AG09309 (cell line): ENCODE measurements at regions not wholly inside any gene's neighbourhood (a gene's known extent, or its start where the extent isn't known, plus 50 kb on each side); places are given as distances from the start of the nearest gene placed in this dataset.

ENCODE experiments used
- DNase-seq: peaks from one replicate; pipeline ENCODE4 v3.0.0-alpha.2; 2010; ENCODE audit warnings: low read depth
- H3K4me3 ChIP-seq: 2 replicates; pipeline ENCODE4 v1.5.1; 2011; ENCODE audit warnings: mild to moderate bottlenecking, low read depth, low read length, moderate library complexity; ENCODE audit not compliant: control insufficient read depth
- TF ChIP-seq, protein P1 (sequence below): IDR thresholded peaks from 2 replicates; pipeline ENCODE4 v1.5.1; 2011; ENCODE audit warnings: mild to moderate bottlenecking, low read depth, low read length, inconsistent platforms; ENCODE audit not compliant: insufficient read depth, control insufficient read depth; ENCODE audit errors: missing control alignments

DNA sequence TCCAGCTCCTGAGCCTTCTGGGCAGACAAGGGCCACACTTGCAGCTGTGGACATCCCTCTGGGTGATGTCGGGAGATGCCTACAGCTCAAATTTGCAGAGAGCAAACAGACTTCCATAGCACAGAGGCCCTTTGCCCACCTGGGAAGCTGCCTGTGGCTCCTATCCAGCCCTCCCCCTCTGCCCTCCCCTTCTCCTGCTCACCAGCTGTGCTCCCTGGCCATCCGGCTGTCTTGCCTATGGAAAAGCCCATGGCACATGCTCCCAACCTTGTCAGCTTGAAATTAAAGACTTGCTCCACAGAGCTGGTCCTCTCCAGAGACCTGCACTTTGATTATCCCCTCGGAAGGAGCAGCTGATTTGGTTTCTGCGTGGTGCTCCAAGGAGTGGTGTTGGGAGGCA is 118.9 kb upstream of the NECTIN1 start:
- TF ChIP-seq, protein P1, sequence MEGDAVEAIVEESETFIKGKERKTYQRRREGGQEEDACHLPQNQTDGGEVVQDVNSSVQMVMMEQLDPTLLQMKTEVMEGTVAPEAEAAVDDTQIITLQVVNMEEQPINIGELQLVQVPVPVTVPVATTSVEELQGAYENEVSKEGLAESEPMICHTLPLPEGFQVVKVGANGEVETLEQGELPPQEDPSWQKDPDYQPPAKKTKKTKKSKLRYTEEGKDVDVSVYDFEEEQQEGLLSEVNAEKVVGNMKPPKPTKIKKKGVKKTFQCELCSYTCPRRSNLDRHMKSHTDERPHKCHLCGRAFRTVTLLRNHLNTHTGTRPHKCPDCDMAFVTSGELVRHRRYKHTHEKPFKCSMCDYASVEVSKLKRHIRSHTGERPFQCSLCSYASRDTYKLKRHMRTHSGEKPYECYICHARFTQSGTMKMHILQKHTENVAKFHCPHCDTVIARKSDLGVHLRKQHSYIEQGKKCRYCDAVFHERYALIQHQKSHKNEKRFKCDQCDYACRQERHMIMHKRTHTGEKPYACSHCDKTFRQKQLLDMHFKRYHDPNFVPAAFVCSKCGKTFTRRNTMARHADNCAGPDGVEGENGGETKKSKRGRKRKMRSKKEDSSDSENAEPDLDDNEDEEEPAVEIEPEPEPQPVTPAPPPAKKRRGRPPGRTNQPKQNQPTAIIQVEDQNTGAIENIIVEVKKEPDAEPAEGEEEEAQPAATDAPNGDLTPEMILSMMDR, result no peak
- no peak for DNase-seq
- H3K4me3 ChIP-seq, result no peak overlapping the region

DNA sequence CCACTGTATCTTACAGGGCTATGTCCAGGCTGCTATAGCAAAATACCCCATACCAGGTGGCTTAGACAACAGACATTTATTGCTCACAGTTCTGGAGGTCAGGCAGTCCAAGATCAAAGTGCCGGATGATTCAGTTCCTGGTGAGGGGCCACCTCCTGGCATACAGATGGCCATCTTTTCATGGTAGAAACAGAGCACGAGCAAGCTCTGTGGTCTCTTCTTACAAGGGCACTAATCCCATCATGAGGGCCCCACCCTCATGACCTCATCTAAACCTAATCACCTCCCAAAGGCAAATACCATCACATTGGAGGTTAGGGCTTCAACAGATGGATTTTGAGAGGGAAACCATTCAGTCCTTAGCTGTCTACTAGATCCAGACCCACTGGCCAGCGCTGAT is 117.4 kb upstream of the NECTIN1 start:
- H3K4me3 ChIP-seq, result no peak overlapping the region
- TF ChIP-seq, protein P1, result no peak
- DNase-seq, result no peak

DNA sequence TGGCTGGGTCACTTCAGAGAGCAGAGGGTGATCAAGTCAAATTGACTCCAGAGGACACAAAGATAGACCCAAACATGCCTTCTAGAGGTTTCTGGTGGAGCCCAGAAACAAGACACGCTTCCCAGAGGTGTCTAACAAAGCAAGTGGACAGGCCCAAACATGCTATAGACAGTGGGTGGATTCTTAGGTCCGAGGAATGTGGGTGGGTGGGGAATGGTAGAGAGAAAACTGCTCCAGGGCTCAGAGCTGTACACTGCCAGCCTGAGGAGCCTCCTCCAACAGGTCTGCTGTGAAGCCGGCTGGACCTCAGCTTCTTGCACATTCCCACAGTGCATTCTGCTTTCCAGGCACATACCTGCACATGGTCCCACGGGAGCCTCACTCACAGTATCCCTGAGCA is 116.8 kb upstream of the NECTIN1 start:
- DNase-seq, result no peak
- H3K4me3 ChIP-seq, result no peak overlapping the region
- TF ChIP-seq, protein P1, result no peak

DNA sequence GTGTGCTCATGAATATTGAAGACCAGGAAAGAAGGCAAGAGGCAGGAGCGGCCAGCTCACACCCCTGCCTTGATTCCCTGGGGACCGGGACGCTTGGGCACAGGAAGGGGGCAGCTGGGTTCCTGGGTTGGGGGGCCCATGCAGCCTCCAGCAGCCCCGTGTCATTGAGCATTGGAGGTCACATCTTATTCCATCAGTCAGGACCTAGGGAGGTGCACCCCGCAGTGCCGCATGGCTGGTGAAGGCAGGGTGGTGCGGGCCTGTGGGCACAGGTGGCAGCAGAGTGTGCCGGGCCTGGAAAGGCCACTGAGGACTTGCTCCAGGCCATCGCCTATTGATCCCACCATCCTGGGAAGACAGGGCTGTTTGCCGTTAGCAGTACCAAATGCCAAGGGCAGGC is 116.3 kb upstream of the NECTIN1 start:
- TF ChIP-seq, protein P1, result no peak
- no peak for DNase-seq
- H3K4me3 ChIP-seq, result no peak overlapping the region

DNA sequence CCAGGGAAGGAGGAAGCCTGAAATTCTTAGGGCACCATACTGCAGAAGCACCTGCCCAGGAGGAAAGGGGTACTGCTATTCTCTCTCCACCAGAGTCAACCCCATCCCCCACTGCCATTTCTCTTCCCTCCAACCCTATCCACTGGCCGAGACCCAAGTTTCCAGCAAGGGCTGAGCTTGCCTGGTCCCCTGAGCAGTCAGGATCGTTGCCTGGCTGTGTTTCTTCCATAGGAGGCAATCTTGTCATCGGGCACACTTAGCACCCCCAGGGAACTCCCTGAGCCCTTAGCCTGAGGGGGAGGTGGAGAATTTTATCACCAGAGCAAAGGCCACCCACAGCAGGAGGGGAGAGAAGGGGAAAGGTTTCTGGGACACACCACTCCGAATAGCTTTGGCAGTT is 115.8 kb upstream of the NECTIN1 start:
- DNase-seq, result no peak
- no peak overlapping the region for H3K4me3 ChIP-seq
- TF ChIP-seq, protein P1, result no peak

DNA sequence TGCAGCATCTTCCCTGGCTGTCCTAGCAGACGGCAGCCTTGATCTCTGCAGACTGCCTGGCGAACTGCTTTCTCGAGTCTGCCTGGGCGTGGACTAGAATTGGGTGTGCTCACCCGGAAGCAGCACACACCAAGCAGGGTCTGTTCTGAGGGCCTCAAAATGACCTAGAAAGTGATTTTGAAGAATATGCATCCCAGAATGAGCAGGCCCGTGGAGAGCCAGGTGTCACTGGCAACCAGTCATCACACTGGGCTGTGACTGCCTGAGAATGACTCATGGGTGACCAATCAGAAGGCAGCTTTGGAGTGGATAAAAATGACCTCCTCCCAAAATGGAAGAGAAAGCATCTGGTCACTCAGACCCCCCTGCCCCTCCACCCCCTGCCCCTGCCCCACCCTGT is 114.9 kb upstream of the NECTIN1 start:
- no peak overlapping the region for H3K4me3 ChIP-seq
- TF ChIP-seq, protein P1, result no peak
- no peak for DNase-seq

DNA sequence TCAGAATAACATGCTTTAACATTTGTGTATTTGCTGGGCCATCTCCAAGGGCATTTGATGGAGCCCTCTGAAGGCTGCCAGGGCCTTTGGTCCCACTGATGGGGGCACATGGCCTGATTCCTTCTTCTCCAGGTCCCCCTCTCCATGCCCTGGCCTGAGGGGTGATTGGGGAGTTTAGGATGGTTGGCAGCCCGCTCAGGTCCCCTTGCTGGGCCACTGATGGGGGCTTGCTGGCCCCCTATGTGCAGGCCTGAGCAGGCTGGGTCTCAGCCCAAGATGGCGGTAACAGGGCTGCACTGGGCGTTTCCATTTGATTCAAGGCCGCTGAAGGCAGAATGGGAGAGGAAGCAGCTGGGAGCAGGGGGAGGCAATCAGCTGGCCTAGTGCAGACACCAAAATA is 113.7 kb upstream of the NECTIN1 start:
- no peak for DNase-seq
- TF ChIP-seq, protein P1, result no peak
- no peak overlapping the region for H3K4me3 ChIP-seq
